HepG2 (cell line): ENCODE measurements at regions not wholly inside any gene's neighbourhood (a gene's known extent, or its start where the extent isn't known, plus 50 kb on each side); places are given as distances from the start of the nearest gene placed in this dataset.
A peak's percentile ranks its signal among the peaks of the same experiment; 100 is the strongest.

Source experiments
- ATAC-seq: fragments of 200-7000 bp; cut with Tn5 transposase; 3 replicates; pipeline ENCODE4 v1.9.1; 2020; ENCODE audit warnings: mild to moderate bottlenecking, moderate library complexity
- BruUV-seq: library from RNA; stranded (reverse); fragments of 400-500 nt; replicated peaks from 2 replicates; lab custom pipeline; 2021; lab: Mats Ljungman, UMichigan
- CTCF ChIA-PET: fragments of 300-600 bp; formaldehyde crosslinking; extraction: SDS; loops from one replicate; lab custom pipeline; 2021; ENCODE audit warnings: low total read pairs, inconsistent platforms, low intra/inter-chr PET ratio; lab: Yijun Ruan, JAX
- POLR2A ChIA-PET: fragments of 350-600 bp; sonication (Branson Sonifier 250); formaldehyde crosslinking; loops from one replicate; lab custom pipeline; 2020; ENCODE audit warnings: antibody characterized with exemption, inconsistent platforms; lab: Yijun Ruan, JAX
- DNase-seq: peaks from one replicate; pipeline ENCODE4 v3.0.0-alpha.2; 2015; ENCODE audit warnings: low spot score
- FAIRE-seq: peaks from 3 replicates; lab custom pipeline; 2011; peaks lifted over from hg19 to GRCh38; lab: Jason Lieb, UNC
- H2AFZ ChIP-seq: one replicate; pipeline ENCODE4 v1.6.1; 2011; ENCODE audit warnings: low read length, inconsistent platforms
- H3K27ac ChIP-seq: fragments of 300-600 bp; 3 replicates; pipeline ENCODE4 v1.8.0; 2011; ENCODE audit warnings: mixed run types, mild to moderate bottlenecking, mixed read lengths, low read length, inconsistent platforms; ENCODE audit not compliant: insufficient read depth; ENCODE audit errors: extremely low read length
- H3K27me3 ChIP-seq, 2 experiments: fragments of 200-600 bp in 1 of 2; 2 replicates in 1 of 2; 3 replicates in 1 of 2; pipeline versions ENCODE4 v1.6.0 to v1.8.0; 2011; ENCODE audit warnings: low read length in 2 of 2, mild to moderate bottlenecking in 2 of 2, moderate library complexity in 2 of 2, inconsistent platforms in 1 of 2; ENCODE audit not compliant: insufficient read depth in 2 of 2, control insufficient read depth in 1 of 2
- H3K36me3 ChIP-seq, 2 experiments: fragments of 200-600 bp in 1 of 2; replicated peaks in 1 of 2; 2 replicates in 1 of 2; 3 replicates in 1 of 2; pipeline versions ENCODE4 v1.5.1 to v1.8.0; 2011; ENCODE audit warnings: low read length in 2 of 2, inconsistent platforms in 1 of 2; ENCODE audit not compliant: insufficient read depth in 2 of 2, control insufficient read depth in 1 of 2
- H3K4me1 ChIP-seq: 2 replicates; pipeline ENCODE4 v1.5.1; 2012; ENCODE audit warnings: low read length, inconsistent platforms; ENCODE audit not compliant: insufficient read depth
- H3K4me2 ChIP-seq: 2 replicates; pipeline ENCODE4 v1.6.0; 2011; ENCODE audit warnings: low read depth, low read length, inconsistent platforms
- H3K4me3 ChIP-seq, 3 experiments: fragments of 200-600 bp in 1 of 3; sonication (generic), shearing (Covaris generic) in 1 of 3; replicated peaks in 1 of 3; 2 replicates each; pipeline ENCODE4 v1.5.1; 2011 to 2016; ENCODE audit warnings: low read length in 3 of 3, inconsistent platforms in 2 of 3, low read depth in 2 of 3, mild to moderate bottlenecking in 2 of 3, control low read depth in 1 of 3, mixed read lengths in 1 of 3; ENCODE audit not compliant: insufficient read depth in 1 of 3
- H3K79me2 ChIP-seq: one replicate; pipeline ENCODE4 v1.6.1; 2011; ENCODE audit warnings: low read length, inconsistent platforms; ENCODE audit not compliant: insufficient read depth
- H3K9ac ChIP-seq: 2 replicates; pipeline ENCODE4 v1.6.0; 2011; ENCODE audit warnings: mild to moderate bottlenecking, low read depth, low read length, inconsistent platforms; ENCODE audit not compliant: insufficient read depth
- H3K9me3 ChIP-seq: 2 replicates; pipeline ENCODE4 v1.5.1; 2012; ENCODE audit warnings: mild to moderate bottlenecking, low read length
- H4K20me1 ChIP-seq: 2 replicates; pipeline ENCODE4 v1.6.0; 2011; ENCODE audit warnings: inconsistent platforms, mild to moderate bottlenecking, low read length, moderate library complexity; ENCODE audit not compliant: insufficient read depth
- ARNTL ChIP-seq: sonication (generic); formaldehyde crosslinking; IDR thresholded peaks from 2 replicates; pipeline ENCODE4 v1.4.0; 2020; ENCODE audit warnings: mild to moderate bottlenecking, missing genetic modification reagents
- PCBP2 ChIP-seq: fragments of 200-400 bp; formaldehyde crosslinking; optimal IDR thresholded peaks from 2 replicates; pipeline ENCODE3; 2018; ENCODE audit warnings: low read length, low read depth; ENCODE audit not compliant: poor library complexity, severe bottlenecking
- REXO4 ChIP-seq: sonication (generic); formaldehyde crosslinking; IDR thresholded peaks from 2 replicates; pipeline ENCODE4 v1.8.0; 2022; ENCODE audit warnings: missing genetic modification reagents, mild to moderate bottlenecking, borderline replicate concordance
- RXRB ChIP-seq: IDR thresholded peaks from 2 replicates; pipeline ENCODE4 v1.6.1; 2016; ENCODE audit warnings: borderline replicate concordance, missing genetic modification reagents, missing compliant biosample characterization
- ZNF124 ChIP-seq: sonication (generic); formaldehyde crosslinking; IDR thresholded peaks from 2 replicates; pipeline ENCODE4 v1.4.0; 2020; ENCODE audit warnings: missing genetic modification reagents
- WGBS: methylation state at CpG from one replicate; pipeline ENCODE4 v1.1.6; 2017; ENCODE audit warnings: low lambda C conversion rate; 5-methylcytosine and 5-hydroxymethylcytosine counted together
- in situ Hi-C: cut with HindIII; loops from 2 replicates; pipeline ENCODE4 v1.10.0; 2017; ENCODE audit warnings: low pct_unique_long_range_greater_than_20kb; ENCODE audit not compliant: extremely low pct_ligation_motif_present
- intact Hi-C: fragments of 100-400 bp; cut with micrococcal nuclease; formaldehyde crosslinking; loops from one replicate; pipeline ENCODE4 v1.10.0; 2022; ENCODE audit not compliant: unreplicated experiment

DNA sequence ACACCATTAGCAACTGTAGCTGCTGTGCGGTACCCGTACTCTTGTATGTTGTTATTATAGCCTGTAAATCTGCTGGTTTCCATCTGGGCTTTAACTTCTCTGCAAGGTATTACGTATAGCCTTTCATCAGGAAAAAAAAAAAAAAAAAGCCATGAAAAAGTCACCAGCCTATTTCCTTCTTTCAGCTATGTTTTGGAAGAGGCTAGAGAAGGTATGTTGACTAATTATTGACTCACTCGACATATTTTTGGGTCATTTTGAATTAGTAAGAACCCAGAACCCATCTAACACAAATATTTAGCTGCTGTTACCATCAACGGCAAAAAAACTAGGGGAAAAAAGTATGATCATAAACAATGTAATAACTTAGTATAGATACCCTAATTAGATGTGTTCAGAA, 1395.6 kb downstream of the SUCLG1 start:
- 63% methylated on average over 5 of the region's 5 CpGs for WGBS
- H3K27ac ChIP-seq: no peak overlapping the region
- no peak overlapping the region for H3K4me3 ChIP-seq
- H3K4me1 ChIP-seq: peaks cover 18% of the 10 kb centered on the region
- DNase-seq (no peak), ATAC-seq (no peak), FAIRE-seq (no peak)
- in situ Hi-C loops: no loop called here
- no TSS peak for BruUV-seq
- no peaks in the 10 kb centered on the region for H3K27me3 ChIP-seq
- H3K36me3 ChIP-seq: no peaks in the 10 kb centered on the region
- POLR2A ChIA-PET: no interaction called here
- TF ChIP-seq RXRB (CRISPR knock-in tag): no peak
- no peak for TF ChIP-seq REXO4 (CRISPR knock-in tag)
- H2AFZ ChIP-seq: no peak overlapping the region
- CTCF ChIA-PET: no interaction called here
- H3K9ac ChIP-seq: no peak overlapping the region
- intact Hi-C loops: no loop called here
- no peak overlapping the region for H3K4me2 ChIP-seq
- H4K20me1 ChIP-seq: no peaks in the 10 kb centered on the region
- H3K79me2 ChIP-seq: no peaks in the 10 kb centered on the region
- H3K9me3 ChIP-seq: peaks cover 60% of the 10 kb centered on the region

DNA sequence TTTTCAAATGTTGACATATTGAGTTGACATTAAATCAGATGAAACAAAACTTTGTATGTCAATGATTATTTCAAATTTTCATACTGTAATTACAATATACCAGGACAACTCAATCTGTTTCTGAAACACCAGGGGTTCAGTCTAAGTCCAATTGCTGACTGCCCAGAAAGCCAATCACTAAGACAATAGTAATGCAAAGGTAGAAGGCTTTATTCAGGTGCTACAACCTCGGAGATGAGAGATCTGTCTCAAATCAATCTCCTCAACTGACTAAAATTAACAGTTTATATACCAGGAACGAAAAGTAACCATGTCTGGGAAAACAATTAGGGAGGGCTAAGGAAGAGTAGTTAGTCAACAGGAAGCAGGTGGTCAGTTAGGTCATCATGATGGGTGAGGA, 1400.4 kb downstream of the SUCLG1 start:
- ATAC-seq (no peak), DNase-seq (no peak), FAIRE-seq (no peak)
- Histone ChIP-seq H3K27me3 (no peaks in the 10 kb centered on the region), H3K4me2 (no peak overlapping the region), H3K27ac (no peak overlapping the region), H2AFZ (no peak overlapping the region), H3K4me1 (no peaks in the 10 kb centered on the region), H3K4me3 (no peak overlapping the region), H3K9ac (no peak overlapping the region), H3K36me3 (no peaks in the 10 kb centered on the region), H4K20me1 (no peaks in the 10 kb centered on the region), H3K9me3 (peaks cover 41% of the 10 kb centered on the region), H3K79me2 (no peaks in the 10 kb centered on the region)
- BruUV-seq: no TSS peak
- POLR2A ChIA-PET: no interaction called here
- intact Hi-C loops (no loop called here), in situ Hi-C loops (no loop called here)
- 2% methylated on average over 2 of the region's 2 CpGs for WGBS
- TF ChIP-seq PCBP2: no peak
- TF ChIP-seq ARNTL (CRISPR knock-in tag): no peak
- TF ChIP-seq ZNF124: peak; percentile 99
- CTCF ChIA-PET: no interaction called here
